HG03175 (cell line): ENCODE measurements at regions not wholly inside any gene's neighbourhood (a gene's known extent, or its start where the extent isn't known, plus 50 kb on each side); places are given as distances from the start of the nearest gene placed in this dataset.

ENCODE experiments used
- ATAC-seq: cut with Tn5 transposase; IDR thresholded peaks from one replicate; pipeline ENCODE4 v1.9.1; 2021; ENCODE audit warnings: mild to moderate bottlenecking, moderate library complexity; ENCODE audit not compliant: unreplicated experiment

GRCh38 chr11:121703201-121703600, 250.4 kb upstream of the SORL1-AS1 start:
- ATAC-seq: no peak

GRCh38 chr11:121700968-121701367, 248.2 kb upstream of the SORL1-AS1 start:
- ATAC-seq: no peak

- ATAC-seq: no peak
Measured at GRCh38 chr11:121699801-121700200, 247.0 kb upstream of the SORL1-AS1 start.

GRCh38 chr11:121696931-121697670, 244.3 kb upstream of the SORL1-AS1 start:
- ATAC-seq: no peak

GRCh38 chr11:121696177-121696871, 243.6 kb upstream of the SORL1-AS1 start:
- no peak for ATAC-seq

- no peak for ATAC-seq
Measured at GRCh38 chr11:121692236-121692635, 239.5 kb upstream of the SORL1-AS1 start.

GRCh38 chr11:121688860-121689614, 236.3 kb upstream of the SORL1-AS1 start:
- no peak for ATAC-seq

GRCh38 chr11:121688055-121688491, 235.3 kb upstream of the SORL1-AS1 start:
- ATAC-seq: no peak

GRCh38 chr11:121683791-121684190, 231.0 kb upstream of the SORL1-AS1 start:
- ATAC-seq: no peak
